AG08395 (cell line): ENCODE measurements at regions not wholly inside any gene's neighbourhood (a gene's known extent, or its start where the extent isn't known, plus 50 kb on each side); places are given as distances from the start of the nearest gene placed in this dataset.

Experiments used
- DNase-seq: peaks from one replicate; pipeline ENCODE4 v3.0.0; 2012; ENCODE audit warnings: mixed read lengths, low spot score

DNA sequence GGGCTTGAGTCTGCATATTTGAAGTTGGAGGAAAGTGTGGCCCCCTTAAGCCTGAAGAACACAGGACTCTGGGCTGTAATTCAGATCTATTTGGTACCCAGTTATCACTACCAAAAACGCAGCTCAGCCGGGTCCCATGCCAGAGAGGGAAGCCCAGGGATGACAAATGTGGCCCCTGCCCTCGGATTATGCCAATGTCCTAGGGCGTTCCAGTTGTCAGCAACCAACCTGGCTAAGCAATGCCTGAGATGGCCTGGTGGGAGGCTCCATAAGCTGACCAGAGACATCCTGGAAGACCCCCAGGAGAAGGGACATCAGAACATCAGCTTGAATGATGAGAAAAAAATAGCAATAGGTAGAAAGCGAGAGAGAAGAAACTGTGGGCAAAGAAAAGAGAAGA, 79.6 kb upstream of the UQCRFS1 start:
- no peak for DNase-seq

DNA sequence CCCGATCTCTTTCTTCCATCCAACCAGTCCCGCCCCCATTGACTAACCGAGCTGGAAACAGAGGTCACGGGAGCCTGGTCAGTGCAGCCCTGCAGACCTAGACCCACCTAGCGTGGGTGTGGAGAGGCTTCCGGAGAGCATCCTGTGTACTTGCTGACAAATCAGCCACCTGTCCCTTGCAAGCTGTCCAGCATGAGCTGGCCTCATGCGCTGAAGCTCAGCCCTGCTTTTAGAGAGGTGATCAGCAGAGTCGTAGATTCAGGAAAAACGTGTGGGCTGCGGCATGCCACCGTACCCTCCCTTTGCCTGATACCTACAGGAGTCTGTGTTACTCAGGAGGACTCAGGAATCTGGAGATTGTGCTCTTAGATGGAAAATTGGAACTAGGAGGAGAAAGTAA, 80.3 kb upstream of the UQCRFS1 start:
- DNase-seq = no peak

DNA sequence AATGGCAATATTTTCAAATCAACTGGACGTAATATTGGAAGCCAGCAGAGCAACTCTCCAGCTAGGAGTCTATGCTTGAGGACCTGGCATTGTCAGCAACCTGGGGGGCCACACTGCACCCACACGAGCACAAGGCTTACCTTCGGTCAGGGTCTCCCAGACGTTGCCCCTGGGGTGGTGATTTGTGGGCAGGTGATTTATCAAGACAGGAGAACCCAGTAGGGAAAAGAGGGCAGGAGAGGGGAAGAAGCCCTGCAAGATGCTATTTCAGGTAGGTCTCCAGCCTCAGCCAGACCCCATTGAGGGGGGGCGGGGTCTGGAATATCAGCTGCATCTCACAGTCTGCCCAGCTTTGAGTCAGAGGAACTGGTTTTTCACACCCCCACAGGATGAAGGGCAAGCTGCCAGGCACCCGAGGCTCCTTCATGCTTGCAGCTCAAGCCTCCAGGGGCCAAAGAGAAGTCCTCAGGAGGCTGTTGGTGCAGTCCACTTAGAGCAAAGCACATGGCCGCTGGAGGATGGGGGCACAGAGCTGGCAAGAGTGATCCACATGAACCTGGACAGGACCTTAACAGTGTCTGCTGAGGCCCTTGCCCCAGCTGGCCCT, 80.9 kb upstream of the UQCRFS1 start:
- no peak for DNase-seq

DNA sequence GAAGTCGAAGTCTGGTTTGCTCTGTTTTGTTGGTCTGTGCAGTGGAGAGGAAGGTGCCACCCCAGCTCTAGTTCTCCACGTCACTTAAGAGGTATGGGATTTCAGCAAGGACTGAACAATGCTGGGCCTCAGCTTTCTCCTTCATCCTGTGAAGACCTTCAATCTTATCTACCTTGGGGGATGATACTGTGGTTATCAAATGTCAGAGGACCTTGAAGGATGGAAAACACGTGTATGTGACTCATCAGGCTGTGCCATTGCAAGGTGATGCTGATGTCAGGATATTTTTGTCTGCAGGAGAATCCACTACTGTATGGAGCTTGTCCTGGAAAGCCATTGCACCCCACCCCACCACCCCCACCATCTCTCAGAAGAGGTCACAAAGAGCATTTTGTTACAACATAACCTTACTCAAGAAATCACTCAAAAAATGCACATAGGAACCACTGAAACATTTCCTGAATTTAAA, 81.4 kb upstream of the UQCRFS1 start:
- DNase-seq = no peak

DNA sequence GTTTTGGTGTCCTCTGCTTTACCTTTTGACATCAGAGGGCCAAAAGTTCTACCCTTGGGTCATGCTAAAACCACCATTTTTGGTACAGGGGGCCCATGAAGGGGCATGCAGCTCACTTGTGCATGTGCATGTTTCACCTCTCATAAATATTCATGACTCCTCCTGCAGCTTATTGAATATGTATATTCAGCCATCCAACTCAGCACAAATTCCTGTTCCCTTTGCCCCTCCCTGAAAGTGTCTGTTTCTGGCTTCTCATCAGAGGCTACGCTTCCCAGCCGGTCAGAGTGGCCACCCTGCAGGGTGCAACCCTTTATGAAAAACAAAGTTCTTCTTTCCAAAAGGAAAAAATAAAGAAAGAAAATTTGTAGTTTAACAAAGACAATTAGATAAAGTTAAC, 82.3 kb upstream of the UQCRFS1 start:
- DNase-seq = no peak

DNA sequence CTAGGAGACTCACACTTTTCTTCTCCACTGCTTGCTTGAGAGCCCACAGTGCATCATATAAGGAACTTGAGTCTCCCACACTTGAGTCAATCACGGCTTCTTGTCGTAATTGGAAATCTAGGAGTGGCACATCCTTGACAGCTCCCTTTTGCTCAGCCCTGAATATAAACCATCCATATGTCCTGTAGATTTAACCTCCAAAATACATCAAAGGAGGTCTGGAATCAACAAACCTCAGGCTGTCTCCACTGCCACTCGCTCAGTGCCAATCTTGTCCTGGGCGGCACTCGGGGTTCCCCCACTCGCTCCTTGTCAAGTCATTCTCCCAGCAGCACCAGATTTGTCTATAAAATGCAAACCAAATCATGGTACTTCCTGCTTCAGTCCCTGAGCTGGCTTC, 84.4 kb upstream of the UQCRFS1 start:
- DNase-seq = no peak

DNA sequence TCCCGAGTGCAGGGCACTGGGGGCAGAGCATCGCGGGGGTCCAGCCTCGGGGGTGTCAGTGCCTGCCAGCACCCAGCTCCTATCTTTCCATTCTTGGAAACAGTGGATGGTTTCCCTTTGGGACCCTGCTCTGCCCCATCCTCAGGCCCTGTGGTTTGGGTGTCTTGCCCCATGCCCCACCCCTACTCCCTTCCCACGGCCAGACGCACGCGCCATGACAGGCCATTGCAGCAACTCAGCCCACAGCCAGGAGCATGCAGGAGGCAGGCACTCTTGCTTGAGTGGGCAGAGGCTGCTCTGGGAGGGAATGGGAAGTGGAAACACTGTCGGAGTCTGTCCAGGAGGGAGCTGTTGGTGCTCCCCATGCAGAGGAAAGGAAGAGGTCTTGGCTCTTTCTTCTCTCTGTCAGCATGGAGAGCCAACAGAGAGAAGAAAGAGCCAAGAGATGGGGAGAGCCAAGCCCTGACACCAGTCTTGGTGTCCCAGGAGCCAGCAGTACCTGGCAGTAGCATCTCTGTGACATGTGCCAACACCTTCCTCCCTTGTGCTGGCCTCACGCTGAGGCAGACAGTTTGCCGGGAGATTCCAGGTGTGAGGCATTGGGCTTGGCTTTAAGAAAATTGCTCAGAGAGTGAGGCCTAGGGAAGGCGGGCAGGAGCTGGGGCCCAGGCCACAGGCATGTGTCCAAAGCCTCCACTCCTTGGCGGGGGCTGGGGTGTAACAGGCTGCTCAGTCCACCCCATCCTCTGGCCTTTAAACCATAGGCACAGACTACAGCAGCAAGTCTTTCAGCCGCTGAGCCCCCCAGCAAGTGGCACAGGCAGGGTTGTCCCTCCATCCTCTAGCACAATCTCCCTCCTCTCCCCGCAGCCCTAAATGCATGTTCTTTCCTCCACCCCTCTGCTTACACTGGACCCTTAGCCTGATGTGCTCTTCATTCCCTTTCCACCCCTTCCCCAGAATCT, 86.7 kb upstream of the UQCRFS1 start:
- DNase-seq = no peak

DNA sequence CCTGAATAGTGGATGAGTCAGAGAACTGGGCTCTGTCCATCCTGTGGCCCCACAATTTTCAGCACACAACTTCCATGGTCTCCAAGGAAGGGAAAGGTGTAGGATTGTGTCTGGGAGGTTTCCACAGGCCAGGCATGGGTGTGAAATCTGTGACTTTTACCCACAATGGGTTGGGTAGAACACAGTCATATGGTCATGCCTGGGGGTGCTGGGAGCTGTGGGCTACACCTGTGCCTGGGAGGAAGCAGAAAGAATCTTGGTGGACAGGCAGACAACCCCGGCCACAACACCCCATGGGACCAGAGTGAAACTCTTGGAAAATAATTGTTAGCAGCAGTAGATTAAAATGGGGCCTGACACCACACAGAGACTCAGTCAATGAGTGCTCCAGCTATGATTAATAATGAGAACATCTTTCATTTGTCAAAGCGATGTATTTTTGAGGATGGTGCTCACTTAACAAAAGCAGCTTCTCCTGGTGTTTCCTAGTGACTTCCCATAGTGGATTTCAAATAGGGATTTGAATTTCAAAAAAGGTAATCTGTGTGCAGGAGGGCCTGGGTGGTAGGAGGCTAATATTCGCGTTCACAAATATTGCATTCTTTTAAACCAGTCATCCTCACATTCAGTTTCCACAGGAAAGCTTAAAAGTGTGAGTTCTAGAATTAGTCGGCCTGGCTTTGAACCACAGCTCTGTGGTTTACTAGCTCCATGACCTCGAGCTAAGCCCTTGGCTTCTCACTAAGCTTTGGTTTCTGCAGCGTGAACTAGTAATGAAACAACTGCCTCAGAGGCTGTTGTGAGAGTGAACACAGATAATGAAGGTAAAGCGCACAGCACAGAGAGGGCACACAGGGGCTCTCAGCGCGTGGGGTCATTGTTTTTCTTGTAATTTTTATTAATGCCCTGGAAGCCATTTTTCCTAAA, 89.3 kb upstream of the UQCRFS1 start:
- DNase-seq = no peak

DNA sequence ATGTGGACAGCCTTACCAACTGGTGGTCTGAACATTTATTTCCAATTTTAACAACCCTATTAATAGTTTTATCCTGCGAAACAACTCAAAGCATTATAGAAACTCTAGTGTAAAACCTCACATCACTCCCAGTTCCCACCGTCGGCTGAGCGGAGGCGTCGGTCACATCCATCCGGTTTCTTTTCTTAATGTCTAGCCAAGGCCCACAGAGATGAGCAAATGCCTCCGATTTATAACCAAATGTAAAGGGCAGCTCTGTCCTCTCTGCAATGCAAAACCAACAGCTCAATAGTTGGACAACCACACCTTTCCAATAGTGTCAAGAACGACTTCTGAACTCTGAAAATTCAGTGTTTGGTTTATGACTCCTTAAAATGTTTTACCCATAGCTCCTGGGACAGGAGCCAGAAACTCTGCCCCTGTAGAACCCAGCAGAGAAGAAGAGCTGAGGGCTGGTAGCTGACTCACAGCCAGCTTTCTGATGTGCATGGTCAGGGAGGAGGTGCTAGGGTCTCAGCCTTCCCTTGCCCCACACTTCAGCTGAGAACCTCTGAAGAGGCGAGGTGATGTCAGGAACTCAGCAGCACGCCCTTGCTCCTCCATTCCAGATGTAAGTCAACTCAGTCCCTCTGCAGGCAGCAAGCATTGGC, 90.2 kb upstream of the UQCRFS1 start:
- DNase-seq = no peak

DNA sequence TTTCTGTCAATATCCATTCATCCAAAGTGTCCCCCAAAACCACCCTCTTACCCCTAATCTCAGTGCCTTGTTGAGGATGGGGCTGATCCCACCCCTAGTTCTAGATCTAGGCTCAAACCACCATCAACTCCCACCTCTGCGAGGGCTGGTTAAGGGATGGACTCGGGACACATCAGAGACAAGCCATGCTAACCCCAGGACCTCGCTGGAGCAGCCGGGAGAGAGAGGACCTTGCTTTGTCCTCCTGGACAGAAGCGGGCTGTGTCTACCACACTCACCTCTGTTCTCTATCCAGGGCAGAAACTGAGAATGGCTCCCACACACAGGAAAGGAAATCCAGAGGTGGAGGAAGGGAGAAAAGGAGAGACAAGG, 90.8 kb upstream of the UQCRFS1 start:
- DNase-seq = no peak

DNA sequence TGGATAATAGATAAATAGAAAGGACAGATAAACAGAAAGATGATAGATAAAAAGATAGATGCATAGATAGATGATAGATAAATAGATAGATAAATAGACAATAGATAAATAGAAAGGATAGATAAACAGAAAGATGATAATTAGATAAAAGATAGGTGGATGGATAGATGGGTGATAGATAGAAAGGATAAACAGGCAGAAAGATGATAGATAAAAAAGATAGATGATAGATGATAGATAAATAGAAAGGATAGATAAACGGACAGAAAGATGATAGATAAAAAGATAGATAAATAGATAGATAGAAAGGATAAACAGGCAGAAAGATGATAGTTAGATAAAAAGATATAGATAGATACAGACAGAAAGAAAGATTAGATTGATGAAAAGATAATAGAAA, 92.3 kb upstream of the UQCRFS1 start:
- no peak for DNase-seq

DNA sequence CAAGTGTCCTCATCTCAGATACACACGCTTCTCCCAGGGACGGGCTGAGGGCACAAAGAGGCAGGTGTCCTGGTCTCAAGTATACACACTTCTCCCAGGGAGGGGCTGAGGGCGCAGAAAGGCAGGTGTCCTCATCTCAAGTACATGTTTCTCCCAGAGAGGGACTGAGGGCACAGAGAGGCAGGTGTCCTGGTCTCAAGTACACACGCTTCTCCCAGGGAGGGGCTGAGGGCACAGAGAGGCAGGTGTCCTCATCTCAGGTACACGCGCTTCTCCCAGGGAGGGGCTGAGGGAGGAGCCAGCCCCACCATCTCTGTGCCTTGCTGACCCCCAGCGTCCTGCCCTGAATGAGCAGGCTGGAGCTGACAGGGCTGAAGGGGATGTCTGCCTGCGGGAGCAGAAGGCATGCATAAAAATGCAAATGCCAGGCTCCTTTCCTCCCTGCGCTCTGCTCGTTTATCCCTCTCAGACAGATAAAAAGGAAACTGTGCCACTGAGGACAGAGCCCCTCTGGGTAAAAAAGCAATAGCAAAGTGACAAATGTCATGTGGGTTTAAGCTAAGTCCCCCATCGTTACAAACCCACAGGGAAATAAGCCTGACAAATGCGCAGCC, 96.1 kb upstream of the UQCRFS1 start:
- no peak for DNase-seq

DNA sequence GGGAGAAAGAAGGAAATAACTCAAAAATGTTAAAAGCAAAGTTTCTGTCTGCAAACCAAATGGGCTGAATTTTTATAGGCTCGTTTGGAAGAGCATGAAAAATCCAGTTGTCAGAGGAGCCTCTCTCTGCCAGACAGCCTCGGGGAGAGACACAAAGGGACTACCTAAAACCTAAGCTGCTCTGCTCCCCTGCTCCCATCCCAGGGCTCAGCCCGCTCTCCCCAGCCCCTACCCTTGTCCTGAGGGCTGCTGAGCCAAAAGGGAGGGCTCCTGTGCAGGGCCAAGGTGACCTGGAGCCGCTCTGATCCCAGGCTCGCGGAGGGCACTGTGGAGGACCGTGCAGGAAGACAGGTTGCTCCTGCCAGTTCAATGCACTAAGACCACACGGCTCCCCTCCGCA, 96.7 kb upstream of the UQCRFS1 start:
- no peak for DNase-seq

DNA sequence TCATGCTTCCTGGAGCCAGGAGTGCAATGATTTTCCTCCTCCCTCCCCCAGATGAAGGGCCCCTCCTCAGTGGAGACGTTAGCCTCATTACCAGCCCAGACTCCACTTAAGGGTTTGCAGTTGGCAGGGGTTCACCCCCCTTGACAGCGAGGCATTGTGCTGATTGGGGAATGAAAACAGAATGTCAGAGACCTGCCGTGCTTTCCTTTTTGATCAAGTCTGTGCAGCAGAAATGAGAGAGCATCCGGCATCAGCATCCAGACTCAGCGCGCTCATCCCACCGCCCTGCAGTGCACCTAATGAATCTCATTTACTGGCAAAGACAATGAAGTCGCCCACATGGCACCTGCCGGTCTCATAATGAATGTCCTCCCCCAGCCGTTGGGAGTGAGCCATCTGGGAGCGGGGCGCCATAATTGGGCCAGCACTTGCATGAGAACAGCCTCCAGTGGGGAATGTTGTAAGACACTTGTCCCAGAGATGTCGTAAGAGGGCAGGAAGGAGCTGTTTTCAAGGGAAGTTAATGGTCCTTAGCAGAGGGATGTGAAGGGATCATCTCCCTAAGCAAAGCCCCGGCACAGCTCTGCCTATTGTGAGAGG, 98.3 kb upstream of the UQCRFS1 start:
- no peak for DNase-seq

DNA sequence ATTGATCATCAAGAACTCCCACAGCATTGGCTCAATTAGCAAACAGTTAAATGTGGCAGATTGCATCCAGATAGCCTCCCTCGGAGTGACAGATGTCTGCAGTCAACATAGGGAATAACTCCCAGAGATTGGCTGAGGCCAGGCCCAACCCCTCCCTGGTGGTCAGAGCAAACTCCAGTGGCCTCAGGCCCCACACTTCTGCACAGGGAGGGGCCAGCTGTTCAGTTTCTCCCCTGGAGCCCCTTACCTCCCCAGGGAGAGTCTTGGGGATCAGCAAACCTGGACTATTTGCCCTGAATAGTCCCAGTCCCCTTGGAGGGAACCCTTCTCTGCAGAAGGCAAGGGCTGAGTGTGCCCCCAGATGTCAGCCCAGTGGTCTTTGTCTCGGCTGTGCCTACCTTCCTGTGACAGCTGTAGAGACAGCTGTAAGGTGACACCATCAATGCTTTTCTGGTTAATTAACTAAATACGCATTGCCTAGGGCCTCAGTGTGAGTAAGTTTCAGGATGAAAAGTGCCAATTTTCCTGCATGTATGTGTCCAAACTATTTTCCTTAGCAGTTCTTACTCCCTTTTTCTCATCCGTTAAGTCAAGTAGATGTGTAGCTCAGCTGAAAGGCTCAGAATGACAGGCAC, 102.7 kb upstream of the UQCRFS1 start:
- DNase-seq = no peak

DNA sequence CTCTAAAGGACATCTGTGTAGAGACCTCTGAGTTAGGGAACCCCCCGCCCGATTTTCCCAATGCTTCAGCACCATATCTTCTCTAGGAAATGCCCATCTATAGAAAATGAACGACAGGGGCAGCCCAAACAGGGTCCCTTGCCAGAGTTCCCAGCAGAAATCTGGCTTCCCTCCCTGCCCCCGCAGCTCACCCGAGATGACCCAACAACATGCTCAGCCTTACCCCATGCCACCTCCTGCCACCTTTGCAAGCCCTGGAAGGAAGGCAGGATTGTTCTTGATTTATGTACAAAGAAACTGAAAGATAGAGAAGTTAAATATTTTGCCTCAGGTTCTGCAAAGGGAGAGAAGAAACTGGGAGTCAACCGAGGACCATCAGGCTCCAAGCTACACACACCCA, 105.6 kb upstream of the UQCRFS1 start:
- no peak for DNase-seq

DNA sequence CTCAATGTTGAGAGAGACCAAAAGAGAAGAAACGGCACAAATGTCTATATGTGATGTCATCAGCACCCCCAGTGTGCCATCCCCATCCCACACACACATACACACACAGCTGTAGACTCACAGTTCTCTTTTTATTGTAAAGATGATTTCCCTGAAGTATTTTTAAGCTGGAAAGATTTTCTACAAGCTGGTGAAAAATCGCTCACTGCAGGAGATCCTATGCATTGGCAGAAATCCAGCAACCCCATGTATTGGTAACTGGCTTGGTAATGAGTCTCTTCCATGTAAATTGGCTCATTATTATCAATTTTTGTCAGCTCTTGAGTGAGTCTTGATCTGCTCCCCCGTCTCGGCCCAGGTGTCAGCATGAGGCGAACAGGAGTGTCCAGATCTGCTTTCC, 107.1 kb upstream of the UQCRFS1 start:
- no peak for DNase-seq

DNA sequence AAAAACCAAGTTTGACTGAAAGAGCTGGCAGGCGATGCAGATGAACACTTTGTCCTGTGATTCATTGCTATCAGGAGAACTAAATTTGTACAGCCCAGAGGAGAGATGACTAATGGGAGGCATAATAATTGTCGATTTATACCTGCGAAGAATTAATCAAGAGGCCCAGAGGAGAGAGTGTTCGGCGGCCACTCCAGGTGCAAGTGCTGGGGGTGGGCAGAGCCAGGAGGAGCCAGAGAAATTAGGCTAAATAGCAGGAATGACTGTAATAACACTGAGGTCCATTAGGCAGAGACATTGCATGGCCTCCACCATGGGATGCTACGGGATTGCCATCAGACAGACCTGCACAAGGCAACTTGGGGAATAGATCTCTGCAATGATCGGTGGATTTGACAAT, 107.7 kb upstream of the UQCRFS1 start:
- no peak for DNase-seq

DNA sequence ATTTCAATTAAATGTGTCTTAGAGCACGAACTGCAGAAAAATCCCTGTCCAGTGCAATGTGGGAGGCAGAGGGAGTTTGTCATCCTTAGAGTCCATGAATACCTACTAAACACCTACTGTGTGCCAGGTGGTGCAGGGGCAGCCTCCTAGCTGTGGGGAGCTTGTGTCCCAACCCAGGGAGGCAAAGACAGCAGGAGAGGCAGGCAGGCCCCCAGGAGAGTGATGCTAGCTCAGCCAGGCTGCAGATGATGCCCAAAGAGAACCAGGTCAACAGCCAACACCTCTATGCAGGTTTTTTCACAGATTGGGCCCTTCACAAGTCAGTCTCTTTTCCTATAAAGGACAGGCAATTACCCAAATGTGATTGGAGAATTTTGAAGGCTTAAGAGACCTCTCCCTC, 108.2 kb upstream of the UQCRFS1 start:
- no peak for DNase-seq

DNA sequence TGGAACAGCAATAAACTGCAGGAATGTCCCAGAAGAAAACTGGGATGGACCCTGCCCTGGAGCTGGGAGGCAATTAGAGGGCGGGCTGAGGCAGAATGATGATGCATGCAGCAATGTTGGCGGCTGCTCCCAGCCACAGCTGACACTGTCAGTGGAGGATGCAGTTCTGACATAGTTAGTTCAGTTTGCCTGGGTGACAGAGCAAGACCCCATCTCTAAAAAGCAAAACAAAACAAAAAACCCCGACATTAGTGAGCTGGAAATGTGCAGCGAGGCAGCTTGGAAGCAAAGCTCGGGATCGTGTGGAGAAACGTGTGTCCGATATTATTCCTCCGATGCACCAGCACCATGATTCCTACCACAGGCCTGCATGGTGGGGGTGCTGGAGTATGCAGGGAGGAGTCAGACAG, 110.1 kb upstream of the UQCRFS1 start:
- no peak for DNase-seq
